SH-SY5Y (cell line): ENCODE measurements at regions not wholly inside any gene's neighbourhood (a gene's known extent, or its start where the extent isn't known, plus 50 kb on each side); places are given as distances from the start of the nearest gene placed in this dataset.

Source experiments
- GATA2 ChIP-seq: IDR thresholded peaks from 2 replicates; pipeline ENCODE4 v1.6.1; 2011; ENCODE audit warnings: mild to moderate bottlenecking, low read depth, low read length
- GATA3 ChIP-seq: IDR thresholded peaks from 2 replicates; pipeline ENCODE4 v1.6.1; 2011; ENCODE audit warnings: low read depth, mild to moderate bottlenecking, low read length, moderate library complexity

- TF ChIP-seq GATA3 (no peak), GATA2 (no peak)
Observed at GRCh38 chr18:67290421-67290820, 226.1 kb downstream of the DSEL start.
